A549 (cell line): ENCODE measurements at regions not wholly inside any gene's neighbourhood (a gene's known extent, or its start where the extent isn't known, plus 50 kb on each side); places are given as distances from the start of the nearest gene placed in this dataset.

Experiments
- ATAC-seq, 2 experiments: fragments of 200-7000 bp in 1 of 2; fragments of >200 bp in 1 of 2; cut with Nextera tagmentation in 1 of 2; cut with Tn5 transposase in 1 of 2; 3 replicates each; pipeline versions ENCODE4 v1.8.0 to v1.9.1; 2018 to 2020; ENCODE audit warnings: mild to moderate bottlenecking in 1 of 2, moderate library complexity in 1 of 2
- CTCF ChIA-PET: fragments of 300-600 bp; sonication (Branson Sonifier 250); formaldehyde crosslinking; extraction: SDS; loops from one replicate; lab custom pipeline; 2021; ENCODE audit warnings: antibody characterized with exemption, inconsistent platforms; lab: Yijun Ruan, JAX
- POLR2A ChIA-PET: fragments of 350-600 bp; formaldehyde crosslinking; extraction: SDS; loops from one replicate; lab custom pipeline; 2021; ENCODE audit warnings: antibody characterized with exemption, inconsistent platforms; lab: Yijun Ruan, JAX
- DNase-seq, 2 experiments: peaks; one replicate each; pipeline versions ENCODE4 v3.0.0 to v3.0.0-alpha.2; 2011 to 2016; ENCODE audit warnings: low read depth in 1 of 2, low spot score in 1 of 2
- FAIRE-seq: peaks from 2 replicates; lab custom pipeline; 2011; peaks lifted over from hg19 to GRCh38; lab: Jason Lieb, UNC
- H3K27ac ChIP-seq, 2 experiments: fragments of >200 bp; sonication (Bioruptor Twin); formaldehyde crosslinking; 3 replicates each; pipeline ENCODE4 v1.5.1; 2016 to 2017
- H3K4me1 ChIP-seq: fragments of >200 bp; sonication (Bioruptor Twin); formaldehyde crosslinking; 3 replicates; pipeline ENCODE4 v1.6.1; 2016
- H3K4me2 ChIP-seq: fragments of >200 bp; sonication (Bioruptor Twin); formaldehyde crosslinking; 3 replicates; pipeline ENCODE4 v1.6.1; 2016
- H3K4me3 ChIP-seq: fragments of >200 bp; sonication (Bioruptor Twin); formaldehyde crosslinking; 3 replicates; pipeline ENCODE4 v1.5.1; 2016
- H3K9me3 ChIP-seq: fragments of >200 bp; sonication (Bioruptor Twin); formaldehyde crosslinking; 3 replicates; pipeline ENCODE4 v1.6.1; 2016
- CBX2 ChIP-seq: fragments of 200-600 bp; sonication (generic); IDR thresholded peaks from 2 replicates; pipeline ENCODE4 v1.6.1; 2016; ENCODE audit warnings: low read depth, mild to moderate bottlenecking, borderline replicate concordance
- EHF ChIP-seq: fragments of 250-450 bp; sonication (Bioruptor Pico); IDR thresholded peaks from 2 replicates; pipeline ENCODE4 v1.5.0; 2020; ENCODE audit warnings: mild to moderate bottlenecking
- EP300 ChIP-seq, 2 experiments: fragments of >200 bp; sonication (Bioruptor Twin); formaldehyde crosslinking; IDR thresholded peaks; 2 replicates in 1 of 2; 3 replicates in 1 of 2; pipeline ENCODE4 v1.6.1; 2016 to 2017
- JUN ChIP-seq, 2 experiments: fragments of >200 bp; sonication (Bioruptor Twin); formaldehyde crosslinking; IDR thresholded peaks; 2 replicates in 1 of 2; 3 replicates in 1 of 2; pipeline ENCODE4 v1.6.1; 2016 to 2017
- KDM1A ChIP-seq: fragments of 200-600 bp; sonication (generic); IDR thresholded peaks from 2 replicates; pipeline ENCODE4 v1.6.1; 2016; ENCODE audit warnings: low read depth, mild to moderate bottlenecking
- KDM5A ChIP-seq: fragments of 200-600 bp; sonication (generic); IDR thresholded peaks from 2 replicates; pipeline ENCODE4 v1.6.1; 2016; ENCODE audit warnings: antibody characterized with exemption, mild to moderate bottlenecking
- MYC ChIP-seq: IDR thresholded peaks from 2 replicates; pipeline ENCODE4 v1.6.1; 2012; ENCODE audit warnings: mild to moderate bottlenecking, inconsistent platforms, low read length, improper control_type of control experiment, borderline replicate concordance
- POLR2AphosphoS2 ChIP-seq: conservative IDR thresholded peaks from 2 replicates; pipeline ENCODE4 v1.6.1; 2012; ENCODE audit warnings: low read length, improper control_type of control experiment, inconsistent platforms
- RAD21 ChIP-seq, 2 experiments: fragments of >200 bp in 1 of 2; sonication (Bioruptor Twin) in 1 of 2; formaldehyde crosslinking in 1 of 2; IDR thresholded peaks in 1 of 2; conservative IDR thresholded peaks in 1 of 2; 2 replicates in 1 of 2; 3 replicates in 1 of 2; pipeline ENCODE4 v1.6.1; 2012 to 2018; ENCODE audit warnings: inconsistent platforms in 1 of 2
- RFX5 ChIP-seq: fragments of 450-650 bp; IDR thresholded peaks from 2 replicates; pipeline ENCODE4 v1.7.1; 2014; ENCODE audit warnings: antibody characterized with exemption, mild to moderate bottlenecking, moderate library complexity
- SREBF2 ChIP-seq: fragments of 450-650 bp; IDR thresholded peaks from 2 replicates; pipeline ENCODE4 v1.6.1; 2014; ENCODE audit warnings: mild to moderate bottlenecking, moderate library complexity
- ZFP36 ChIP-seq: fragments of 450-650 bp; IDR thresholded peaks from 2 replicates; pipeline ENCODE4 v1.6.1; 2014; ENCODE audit warnings: borderline replicate concordance; ENCODE audit not compliant: partially characterized antibody
- WGBS: methylation state at CpG from one replicate; pipeline ENCODE4 v1.1.6; 2017; ENCODE audit errors: missing lambda C conversion rate; 5-methylcytosine and 5-hydroxymethylcytosine counted together
- TF ChIP-seq, protein P1 (sequence below): fragments of >200 bp; sonication (Bioruptor Twin); formaldehyde crosslinking; IDR thresholded peaks from 3 replicates; pipeline ENCODE4 v1.6.1; 2016
- TF ChIP-seq, protein P2 (sequence below): fragments of 250-450 bp; sonication (Bioruptor Pico); IDR thresholded peaks from 2 replicates; pipeline ENCODE4 v1.5.0; 2020; ENCODE audit warnings: low read depth, mild to moderate bottlenecking, moderate library complexity
- TF ChIP-seq, protein P3 (sequence below): fragments of >200 bp; sonication (Bioruptor Twin); formaldehyde crosslinking; IDR thresholded peaks from 3 replicates; pipeline ENCODE4 v1.5.1; 2016
- TF ChIP-seq, protein P4 (sequence below): fragments of 200-600 bp; sonication (generic); IDR thresholded peaks from 2 replicates; pipeline ENCODE4 v1.6.1; 2016; ENCODE audit warnings: antibody characterized with exemption, mild to moderate bottlenecking, moderate library complexity

DNA sequence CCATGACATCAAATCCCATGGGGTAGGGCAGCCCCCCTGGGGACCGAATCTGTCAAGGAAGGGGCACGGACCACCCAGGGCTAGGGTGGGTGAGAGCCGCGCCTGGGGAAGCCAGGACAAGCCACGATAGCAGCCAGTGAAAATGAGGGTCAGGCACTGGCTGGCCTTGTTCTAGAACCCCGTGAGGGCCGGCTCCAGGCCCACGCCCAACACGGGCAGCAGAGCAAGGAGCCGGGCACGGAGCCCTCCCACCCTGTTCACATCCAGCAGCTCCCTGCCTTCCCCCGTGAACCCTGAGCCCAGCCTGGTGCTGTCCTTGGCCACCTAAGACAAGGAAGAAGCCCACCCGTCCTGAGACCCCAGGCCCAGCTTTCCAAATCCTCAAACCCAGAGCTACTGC is 256.7 kb downstream of the PARN start:
- H3K4me1 ChIP-seq = peaks cover 48% of the 10 kb centered on the region
- 86% methylated on average over 6 of the region's 13 CpGs for WGBS
- no peak for FAIRE-seq
- DNase-seq = no peak
- no peak for TF ChIP-seq POLR2AphosphoS2
- no peak for TF ChIP-seq RAD21 (conservative IDR thresholded peaks at IDR 0.05 in 1 of 2, IDR thresholded peaks at IDR 0.05 in 1 of 2)
- TF ChIP-seq EP300 (IDR thresholded peaks at IDR 0.05) = no peak
- TF ChIP-seq, protein P1, sequence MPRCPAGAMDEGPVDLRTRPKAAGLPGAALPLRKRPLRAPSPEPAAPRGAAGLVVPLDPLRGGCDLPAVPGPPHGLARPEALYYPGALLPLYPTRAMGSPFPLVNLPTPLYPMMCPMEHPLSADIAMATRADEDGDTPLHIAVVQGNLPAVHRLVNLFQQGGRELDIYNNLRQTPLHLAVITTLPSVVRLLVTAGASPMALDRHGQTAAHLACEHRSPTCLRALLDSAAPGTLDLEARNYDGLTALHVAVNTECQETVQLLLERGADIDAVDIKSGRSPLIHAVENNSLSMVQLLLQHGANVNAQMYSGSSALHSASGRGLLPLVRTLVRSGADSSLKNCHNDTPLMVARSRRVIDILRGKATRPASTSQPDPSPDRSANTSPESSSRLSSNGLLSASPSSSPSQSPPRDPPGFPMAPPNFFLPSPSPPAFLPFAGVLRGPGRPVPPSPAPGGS = no peak
- TF ChIP-seq ZFP36 = no peak
- TF ChIP-seq, protein P2, sequence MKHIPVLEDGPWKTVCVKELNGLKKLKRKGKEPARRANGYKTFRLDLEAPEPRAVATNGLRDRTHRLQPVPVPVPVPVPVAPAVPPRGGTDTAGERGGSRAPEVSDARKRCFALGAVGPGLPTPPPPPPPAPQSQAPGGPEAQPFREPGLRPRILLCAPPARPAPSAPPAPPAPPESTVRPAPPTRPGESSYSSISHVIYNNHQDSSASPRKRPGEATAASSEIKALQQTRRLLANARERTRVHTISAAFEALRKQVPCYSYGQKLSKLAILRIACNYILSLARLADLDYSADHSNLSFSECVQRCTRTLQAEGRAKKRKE = no peak
- CTCF ChIA-PET = interaction anchor here (0.6 to 1.6 kb wide), 7 partner anchors 13 to 155 kb away, joined by 3 to 10 read pairs (median 3); no protein-coding TSS in a partner anchor
- no peak overlapping the region for H3K4me2 ChIP-seq
- H3K4me3 ChIP-seq = no peak overlapping the region
- POLR2A ChIA-PET = no interaction called here
- peak overlapping the region; percentile 71 to 98 for H3K27ac ChIP-seq
- no peak for ATAC-seq
- no peaks in the 10 kb centered on the region for H3K9me3 ChIP-seq

DNA sequence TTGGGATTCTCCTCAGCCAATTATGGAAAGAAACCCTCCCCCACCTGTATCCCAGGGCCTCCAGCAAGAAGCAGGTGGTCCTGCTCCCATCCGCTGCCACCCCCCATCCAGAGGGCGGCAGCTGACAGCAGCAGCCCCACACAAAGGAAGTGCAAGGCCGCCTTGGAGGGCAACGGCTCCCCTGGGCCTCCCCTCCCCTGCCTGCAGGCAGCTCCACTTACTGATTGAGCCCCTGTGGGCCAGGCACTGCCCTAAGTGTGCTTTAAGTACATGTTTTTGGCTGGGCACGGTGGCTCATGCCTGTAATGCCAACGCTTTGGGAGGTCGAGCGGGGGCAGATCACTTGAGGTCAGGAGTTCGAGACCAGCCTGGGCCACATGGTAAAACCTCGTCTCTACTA is 257.6 kb downstream of the PARN start:
- 70% methylated on average over 8 of the region's 10 CpGs for WGBS
- no peak for DNase-seq
- ChIA-PET CTCF (interaction anchor here (0.9 to 1.6 kb wide), 4 partner anchors 14 to 156 kb away, joined by 3 to 4 read pairs (median 3); no protein-coding TSS in a partner anchor), POLR2A (no interaction called here)
- Histone ChIP-seq H3K27ac (peak overlapping the region; percentile 71 to 98), H3K4me2 (peak overlapping the region; percentile 37), H3K9me3 (no peaks in the 10 kb centered on the region), H3K4me3 (no peak overlapping the region), H3K4me1 (peaks cover 40% of the 10 kb centered on the region)
- no peak for FAIRE-seq
- ATAC-seq = 0 out of 6 replicates have a peak, but pooled peaks of 1 of the 2 experiments have one; percentile 10
- no peak for TF ChIP-seq KDM1A
- TF ChIP-seq RFX5 = no peak
- no peak for TF ChIP-seq EHF (CRISPR knock-in tag)
- TF ChIP-seq CBX2 = no peak
- no peak for TF ChIP-seq JUN (IDR thresholded peaks at IDR 0.05)
- no peak for TF ChIP-seq KDM5A
- TF ChIP-seq EP300 (IDR thresholded peaks at IDR 0.05) = no peak
- TF ChIP-seq SREBF2 = no peak
- TF ChIP-seq MYC = no peak
- TF ChIP-seq, protein P3, sequence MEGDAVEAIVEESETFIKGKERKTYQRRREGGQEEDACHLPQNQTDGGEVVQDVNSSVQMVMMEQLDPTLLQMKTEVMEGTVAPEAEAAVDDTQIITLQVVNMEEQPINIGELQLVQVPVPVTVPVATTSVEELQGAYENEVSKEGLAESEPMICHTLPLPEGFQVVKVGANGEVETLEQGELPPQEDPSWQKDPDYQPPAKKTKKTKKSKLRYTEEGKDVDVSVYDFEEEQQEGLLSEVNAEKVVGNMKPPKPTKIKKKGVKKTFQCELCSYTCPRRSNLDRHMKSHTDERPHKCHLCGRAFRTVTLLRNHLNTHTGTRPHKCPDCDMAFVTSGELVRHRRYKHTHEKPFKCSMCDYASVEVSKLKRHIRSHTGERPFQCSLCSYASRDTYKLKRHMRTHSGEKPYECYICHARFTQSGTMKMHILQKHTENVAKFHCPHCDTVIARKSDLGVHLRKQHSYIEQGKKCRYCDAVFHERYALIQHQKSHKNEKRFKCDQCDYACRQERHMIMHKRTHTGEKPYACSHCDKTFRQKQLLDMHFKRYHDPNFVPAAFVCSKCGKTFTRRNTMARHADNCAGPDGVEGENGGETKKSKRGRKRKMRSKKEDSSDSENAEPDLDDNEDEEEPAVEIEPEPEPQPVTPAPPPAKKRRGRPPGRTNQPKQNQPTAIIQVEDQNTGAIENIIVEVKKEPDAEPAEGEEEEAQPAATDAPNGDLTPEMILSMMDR = no peak
- TF ChIP-seq, protein P1 = no peak
- TF ChIP-seq, protein P4, sequence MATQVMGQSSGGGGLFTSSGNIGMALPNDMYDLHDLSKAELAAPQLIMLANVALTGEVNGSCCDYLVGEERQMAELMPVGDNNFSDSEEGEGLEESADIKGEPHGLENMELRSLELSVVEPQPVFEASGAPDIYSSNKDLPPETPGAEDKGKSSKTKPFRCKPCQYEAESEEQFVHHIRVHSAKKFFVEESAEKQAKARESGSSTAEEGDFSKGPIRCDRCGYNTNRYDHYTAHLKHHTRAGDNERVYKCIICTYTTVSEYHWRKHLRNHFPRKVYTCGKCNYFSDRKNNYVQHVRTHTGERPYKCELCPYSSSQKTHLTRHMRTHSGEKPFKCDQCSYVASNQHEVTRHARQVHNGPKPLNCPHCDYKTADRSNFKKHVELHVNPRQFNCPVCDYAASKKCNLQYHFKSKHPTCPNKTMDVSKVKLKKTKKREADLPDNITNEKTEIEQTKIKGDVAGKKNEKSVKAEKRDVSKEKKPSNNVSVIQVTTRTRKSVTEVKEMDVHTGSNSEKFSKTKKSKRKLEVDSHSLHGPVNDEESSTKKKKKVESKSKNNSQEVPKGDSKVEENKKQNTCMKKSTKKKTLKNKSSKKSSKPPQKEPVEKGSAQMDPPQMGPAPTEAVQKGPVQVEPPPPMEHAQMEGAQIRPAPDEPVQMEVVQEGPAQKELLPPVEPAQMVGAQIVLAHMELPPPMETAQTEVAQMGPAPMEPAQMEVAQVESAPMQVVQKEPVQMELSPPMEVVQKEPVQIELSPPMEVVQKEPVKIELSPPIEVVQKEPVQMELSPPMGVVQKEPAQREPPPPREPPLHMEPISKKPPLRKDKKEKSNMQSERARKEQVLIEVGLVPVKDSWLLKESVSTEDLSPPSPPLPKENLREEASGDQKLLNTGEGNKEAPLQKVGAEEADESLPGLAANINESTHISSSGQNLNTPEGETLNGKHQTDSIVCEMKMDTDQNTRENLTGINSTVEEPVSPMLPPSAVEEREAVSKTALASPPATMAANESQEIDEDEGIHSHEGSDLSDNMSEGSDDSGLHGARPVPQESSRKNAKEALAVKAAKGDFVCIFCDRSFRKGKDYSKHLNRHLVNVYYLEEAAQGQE = no peak
